ENCODE measurements at regions not wholly inside any gene's neighbourhood (a gene's known extent, or its start where the extent isn't known, plus 50 kb on each side); places are given as distances from the start of the nearest gene placed in this dataset.
"Not testable (repeated sequence)": the region's sequence is repeated elsewhere in the genome, so short reads cannot be mapped to it uniquely, and the experiment has no call there.

GRCh38 chr7:149682038-149682437 is 91.3 kb downstream of the ZNF467 start:
- Histone ChIP-seq H3K36me3 (replicated peaks; ENCODE audit: insufficient read depth, low read depth) (no peaks in the 10 kb centered on the region), H3K27me3 (no peaks in the 10 kb centered on the region), H3K9me2 (replicated peaks; ENCODE audit: insufficient read depth) (no peaks in the 10 kb centered on the region), H3K4me2 (no peak overlapping the region), H3K27ac (no peak overlapping the region), H3K4me3 (no peak overlapping the region), H2AFZ (no peak overlapping the region), H3K79me2 (no peaks in the 10 kb centered on the region), H4K20me1 (ENCODE audit: insufficient read depth, poor library complexity, severe bottlenecking) (no peaks in the 10 kb centered on the region), H3K4me1 (ENCODE audit: insufficient read depth) (no peaks in the 10 kb centered on the region), H3K9me3 (ENCODE audit: low read depth) (no peaks in the 10 kb centered on the region)
- TF ChIP-seq EZH2phosphoT487 (IDR thresholded peaks at IDR 0.05; ENCODE audit: low read depth, severe bottlenecking, unreplicated experiment) (no peak), EZH2 (IDR thresholded peaks at IDR 0.05; ENCODE audit: borderline replicate concordance) (no peak)
- TF ChIP-seq, protein P1, sequence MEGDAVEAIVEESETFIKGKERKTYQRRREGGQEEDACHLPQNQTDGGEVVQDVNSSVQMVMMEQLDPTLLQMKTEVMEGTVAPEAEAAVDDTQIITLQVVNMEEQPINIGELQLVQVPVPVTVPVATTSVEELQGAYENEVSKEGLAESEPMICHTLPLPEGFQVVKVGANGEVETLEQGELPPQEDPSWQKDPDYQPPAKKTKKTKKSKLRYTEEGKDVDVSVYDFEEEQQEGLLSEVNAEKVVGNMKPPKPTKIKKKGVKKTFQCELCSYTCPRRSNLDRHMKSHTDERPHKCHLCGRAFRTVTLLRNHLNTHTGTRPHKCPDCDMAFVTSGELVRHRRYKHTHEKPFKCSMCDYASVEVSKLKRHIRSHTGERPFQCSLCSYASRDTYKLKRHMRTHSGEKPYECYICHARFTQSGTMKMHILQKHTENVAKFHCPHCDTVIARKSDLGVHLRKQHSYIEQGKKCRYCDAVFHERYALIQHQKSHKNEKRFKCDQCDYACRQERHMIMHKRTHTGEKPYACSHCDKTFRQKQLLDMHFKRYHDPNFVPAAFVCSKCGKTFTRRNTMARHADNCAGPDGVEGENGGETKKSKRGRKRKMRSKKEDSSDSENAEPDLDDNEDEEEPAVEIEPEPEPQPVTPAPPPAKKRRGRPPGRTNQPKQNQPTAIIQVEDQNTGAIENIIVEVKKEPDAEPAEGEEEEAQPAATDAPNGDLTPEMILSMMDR (IDR thresholded peaks at IDR 0.05; ENCODE audit: poor library complexity), result no peak
- no peak for DNase-seq (ENCODE audit: low spot score)

DNA sequence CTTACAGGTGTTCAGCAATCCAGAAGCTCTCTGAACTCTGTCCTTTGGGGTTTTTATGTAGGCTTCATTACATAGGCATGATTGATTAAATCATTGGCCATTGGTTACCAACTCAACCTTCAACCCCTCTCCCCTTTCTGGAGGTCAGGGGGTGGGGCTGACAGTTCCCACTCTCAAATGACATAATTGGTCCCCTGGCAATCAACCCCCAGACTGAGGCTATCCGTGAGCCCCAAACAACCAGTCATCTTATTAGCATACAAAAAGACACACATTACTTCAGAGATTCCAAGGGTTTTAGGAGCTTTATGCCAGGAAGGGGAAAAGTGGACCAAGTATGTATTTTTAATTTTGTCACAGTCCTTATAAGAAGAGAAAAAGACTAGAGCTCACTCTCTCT is 92.1 kb downstream of the ZNF467 start:
- no peak for DNase-seq (ENCODE audit: low spot score)
- Histone ChIP-seq H3K27ac (no peak overlapping the region), H3K4me1 (ENCODE audit: insufficient read depth) (no peaks in the 10 kb centered on the region), H3K4me3 (no peak overlapping the region), H3K4me2 (no peak overlapping the region), H3K9me2 (replicated peaks; ENCODE audit: insufficient read depth) (no peaks in the 10 kb centered on the region), H3K27me3 (no peaks in the 10 kb centered on the region), H2AFZ (no peak overlapping the region), H3K79me2 (no peaks in the 10 kb centered on the region), H4K20me1 (ENCODE audit: insufficient read depth, poor library complexity, severe bottlenecking) (no peaks in the 10 kb centered on the region), H3K36me3 (replicated peaks; ENCODE audit: insufficient read depth, low read depth) (no peaks in the 10 kb centered on the region), H3K9me3 (ENCODE audit: low read depth) (no peaks in the 10 kb centered on the region)
- TF ChIP-seq EZH2phosphoT487 (IDR thresholded peaks at IDR 0.05; ENCODE audit: low read depth, severe bottlenecking, unreplicated experiment) (no peak), EZH2 (IDR thresholded peaks at IDR 0.05; ENCODE audit: borderline replicate concordance) (no peak)
- TF ChIP-seq, protein P1 (IDR thresholded peaks at IDR 0.05; ENCODE audit: poor library complexity), result no peak
- 30% methylated on average over 1 of the region's 1 CpG for WGBS (ENCODE audit: low lambda C conversion rate, missing lambda C conversion rate)

- Histone ChIP-seq H3K36me3 (replicated peaks; ENCODE audit: insufficient read depth, low read depth) (no peaks in the 10 kb centered on the region), H3K27ac (no peak overlapping the region), H2AFZ (no peak overlapping the region), H3K4me3 (no peak overlapping the region), H4K20me1 (ENCODE audit: insufficient read depth, poor library complexity, severe bottlenecking) (no peaks in the 10 kb centered on the region), H3K4me1 (ENCODE audit: insufficient read depth) (no peaks in the 10 kb centered on the region), H3K4me2 (no peak overlapping the region), H3K9me2 (replicated peaks; ENCODE audit: insufficient read depth) (no peaks in the 10 kb centered on the region), H3K79me2 (no peaks in the 10 kb centered on the region), H3K27me3 (no peaks in the 10 kb centered on the region), H3K9me3 (ENCODE audit: low read depth) (no peaks in the 10 kb centered on the region)
- TF ChIP-seq EZH2 (IDR thresholded peaks at IDR 0.05; ENCODE audit: borderline replicate concordance), result no peak
- TF ChIP-seq, protein P1 (IDR thresholded peaks at IDR 0.05; ENCODE audit: poor library complexity), result no peak
- TF ChIP-seq EZH2phosphoT487 (IDR thresholded peaks at IDR 0.05; ENCODE audit: low read depth, severe bottlenecking, unreplicated experiment), result no peak
- WGBS (ENCODE audit: low lambda C conversion rate, missing lambda C conversion rate), result 77% methylated on average over 2 of the region's 2 CpGs
- DNase-seq (ENCODE audit: low spot score), result no peak
Measured at GRCh38 chr7:149680331-149681025, 92.9 kb downstream of the ZNF467 start.

GRCh38 chr7:149674728-149675385 is 98.5 kb downstream of the ZNF467 start:
- H3K4me1 ChIP-seq (ENCODE audit: insufficient read depth); H3K36me3 ChIP-seq (replicated peaks; ENCODE audit: insufficient read depth, low read depth); H3K27ac ChIP-seq; DNase-seq (ENCODE audit: low spot score); H3K4me2 ChIP-seq; H3K9me3 ChIP-seq (ENCODE audit: low read depth); H3K4me3 ChIP-seq; H3K9me2 ChIP-seq (replicated peaks; ENCODE audit: insufficient read depth); H3K79me2 ChIP-seq; H2AFZ ChIP-seq; H4K20me1 ChIP-seq (ENCODE audit: insufficient read depth, poor library complexity, severe bottlenecking); H3K27me3 ChIP-seq: not testable (repeated sequence)
- 79% methylated on average over 10 of the region's 10 CpGs for WGBS (ENCODE audit: low lambda C conversion rate, missing lambda C conversion rate)
